ENCODE measurements at regions not wholly inside any gene's neighbourhood (a gene's known extent, or its start where the extent isn't known, plus 50 kb on each side); places are given as distances from the start of the nearest gene placed in this dataset.

DNA sequence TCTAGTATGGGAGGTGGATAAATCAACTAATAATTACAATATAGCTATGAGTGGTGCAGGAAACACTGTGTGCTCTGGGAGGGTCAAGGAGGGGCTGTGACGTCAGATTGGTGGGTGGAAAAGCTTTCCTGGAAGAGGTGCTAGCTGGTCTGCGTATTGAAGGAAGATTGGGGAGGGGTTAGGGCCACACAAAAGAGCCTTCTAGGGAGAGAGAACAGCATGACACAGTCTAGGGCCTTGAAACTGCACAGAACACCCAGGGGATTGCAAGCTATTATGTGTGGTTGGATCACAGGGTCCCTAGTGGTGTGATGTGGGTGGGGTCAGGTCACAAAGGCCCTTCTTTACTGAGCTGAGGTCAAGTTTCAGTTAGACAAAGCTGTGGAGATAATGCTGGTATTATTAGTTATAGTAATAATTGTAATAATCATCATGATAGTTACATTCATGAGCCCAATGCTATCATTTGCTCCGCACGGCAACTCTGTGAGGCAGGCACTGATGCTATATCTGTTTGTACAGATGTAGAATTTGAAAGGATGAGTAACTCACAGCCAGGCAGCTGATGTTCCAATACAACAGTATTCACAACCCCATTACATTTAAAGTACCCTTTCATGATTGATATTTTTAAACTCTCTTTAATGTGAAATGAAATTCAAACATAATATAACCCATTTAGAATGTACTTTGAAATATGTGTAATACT is 197.4 kb upstream of the IL12B start (continued):
- TF ChIP-seq GABPA (IDR thresholded peaks at IDR 0.05 in 1 of 2, conservative IDR thresholded peaks at IDR 0.05 in 1 of 2), result no peak
- no peak for TF ChIP-seq HNF4A (conservative IDR thresholded peaks at IDR 0.05)
- no peak for TF ChIP-seq CTCF (IDR thresholded peaks at IDR 0.05; ENCODE audit: low read depth, low read length, missing input control)
- TF ChIP-seq RAD21 (IDR thresholded peaks at IDR 0.05), result no peak
- TF ChIP-seq RXRA (IDR thresholded peaks at IDR 0.05), result no peak

DNA sequence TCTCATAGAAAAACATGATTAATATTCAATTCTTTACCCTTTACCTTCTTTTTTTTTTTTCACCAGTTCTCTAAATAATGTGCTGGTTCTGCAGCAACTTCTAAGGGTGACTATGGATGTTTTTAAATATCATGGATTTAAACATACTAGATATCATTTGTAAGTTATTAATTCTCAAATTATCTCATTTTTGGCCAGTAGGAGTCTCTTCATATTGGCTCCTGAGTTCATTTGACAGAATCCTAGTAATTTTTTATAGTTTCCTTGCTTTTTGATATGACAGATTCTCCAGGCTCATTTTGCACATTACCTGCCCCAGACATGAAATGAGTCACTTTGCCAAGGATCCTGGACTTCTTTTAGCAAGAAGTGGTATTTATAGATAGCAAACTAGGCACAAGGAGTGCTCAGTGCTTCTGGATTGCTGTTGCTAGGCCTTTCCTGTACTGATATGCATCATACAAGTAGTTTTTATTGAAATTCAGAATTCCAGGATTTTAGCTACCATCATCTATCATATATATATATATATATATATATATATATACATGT is 201.3 kb upstream of the IL12B start:
- peaks cover 0 to 4% (median 0%) of the 10 kb centered on the region in 4 donors for H3K9me3 ChIP-seq (ENCODE audit: control insufficient read depth in 4 of 4, low read length in 3 of 4)
- no peak overlapping the region for H3K27ac ChIP-seq (ENCODE audit: low read depth in 1 of 2, low read length in 2 of 2)
- no peaks in the 10 kb centered on the region for H3K36me3 ChIP-seq (ENCODE audit: control insufficient read depth in 4 of 4, insufficient read depth in 3 of 4, low read depth in 1 of 4, low read length in 3 of 4)
- no peaks in the 10 kb centered on the region for H3K27me3 ChIP-seq (ENCODE audit: control insufficient read depth in 4 of 4, insufficient read depth in 4 of 4, low read length in 3 of 4)
- H3K9ac ChIP-seq (ENCODE audit: low read depth in 1 of 2, low read length in 2 of 2), result no peak overlapping the region
- no peak overlapping the region for H3K4me3 ChIP-seq (ENCODE audit: low read depth in 1 of 3, low read length in 3 of 3)
- DNase-seq (ENCODE audit: low spot score), result no peak
- H3K4me1 ChIP-seq (ENCODE audit: control insufficient read depth in 4 of 4, insufficient read depth in 4 of 4, low read length in 3 of 4), result no peaks in the 10 kb centered on the region
- TF ChIP-seq NR2F2 (IDR thresholded peaks at IDR 0.05) (no peak), JUND (IDR thresholded peaks at IDR 0.05) (no peak), GABPA (IDR thresholded peaks at IDR 0.05 in 1 of 2, conservative IDR thresholded peaks at IDR 0.05 in 1 of 2) (no peak), REST (IDR thresholded peaks at IDR 0.05) (no peak), CTCF (IDR thresholded peaks at IDR 0.05; ENCODE audit: low read depth, low read length, missing input control) (no peak), HNF4A (conservative IDR thresholded peaks at IDR 0.05) (no peak), RAD21 (IDR thresholded peaks at IDR 0.05) (peak; percentile 36)

DNA sequence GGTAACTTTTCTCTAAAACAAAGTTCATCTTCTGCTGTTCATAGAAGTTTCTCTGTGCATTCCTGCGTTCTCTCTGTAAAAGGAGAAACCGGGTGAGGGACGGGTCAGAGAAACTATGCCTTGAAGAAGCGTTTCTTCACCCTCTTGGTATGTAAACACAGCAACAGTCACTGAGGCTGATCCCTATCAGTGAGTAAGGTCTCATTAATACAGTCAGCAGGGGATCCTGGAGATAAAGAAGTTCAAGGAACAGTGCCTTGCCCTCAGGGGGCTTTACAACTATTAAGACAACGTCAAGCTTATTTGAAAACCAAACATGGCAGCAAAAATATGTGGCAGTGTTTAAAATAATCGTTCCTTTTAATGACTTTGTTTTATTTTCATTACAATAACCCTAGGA is 202.9 kb upstream of the IL12B start:
- H3K4me3 ChIP-seq (ENCODE audit: low read depth in 1 of 3, low read length in 3 of 3), result no peak overlapping the region
- 71% methylated on average over 6 of the region's 6 CpGs for WGBS
- H3K9me3 ChIP-seq (ENCODE audit: control insufficient read depth in 4 of 4, low read length in 3 of 4), result peaks cover 0 to 4% (median 0%) of the 10 kb centered on the region in 4 donors
- H3K27ac ChIP-seq (ENCODE audit: low read depth in 1 of 2, low read length in 2 of 2), result no peak overlapping the region
- H3K27me3 ChIP-seq (ENCODE audit: control insufficient read depth in 4 of 4, insufficient read depth in 4 of 4, low read length in 3 of 4), result peaks cover 0 to 2% (median 0%) of the 10 kb centered on the region in 4 donors
- no peaks in the 10 kb centered on the region for H3K4me1 ChIP-seq (ENCODE audit: control insufficient read depth in 4 of 4, insufficient read depth in 4 of 4, low read length in 3 of 4)
- no peak overlapping the region for H3K9ac ChIP-seq (ENCODE audit: low read depth in 1 of 2, low read length in 2 of 2)
- DNase-seq (ENCODE audit: low spot score), result no peak
- no peaks in the 10 kb centered on the region for H3K36me3 ChIP-seq (ENCODE audit: control insufficient read depth in 4 of 4, insufficient read depth in 3 of 4, low read depth in 1 of 4, low read length in 3 of 4)
- TF ChIP-seq CTCF (IDR thresholded peaks at IDR 0.05; ENCODE audit: low read depth, low read length, missing input control), result no peak
- no peak for TF ChIP-seq HNF4G (IDR thresholded peaks at IDR 0.05)
- no peak for TF ChIP-seq EGR1 (IDR thresholded peaks at IDR 0.05; ENCODE audit: low read depth in 2 of 2)
- TF ChIP-seq NR2F2 (IDR thresholded peaks at IDR 0.05), result no peak
- TF ChIP-seq GABPA (IDR thresholded peaks at IDR 0.05 in 1 of 2, conservative IDR thresholded peaks at IDR 0.05 in 1 of 2), result no peak
- TF ChIP-seq, protein P1, sequence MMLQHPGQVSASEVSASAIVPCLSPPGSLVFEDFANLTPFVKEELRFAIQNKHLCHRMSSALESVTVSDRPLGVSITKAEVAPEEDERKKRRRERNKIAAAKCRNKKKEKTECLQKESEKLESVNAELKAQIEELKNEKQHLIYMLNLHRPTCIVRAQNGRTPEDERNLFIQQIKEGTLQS (IDR thresholded peaks at IDR 0.05), result no peak
- no peak for TF ChIP-seq FOXA1 (IDR thresholded peaks at IDR 0.05)
- TF ChIP-seq HNF4A (conservative IDR thresholded peaks at IDR 0.05), result no peak
- TF ChIP-seq RAD21 (IDR thresholded peaks at IDR 0.05), result no peak
- TF ChIP-seq, protein P2, sequence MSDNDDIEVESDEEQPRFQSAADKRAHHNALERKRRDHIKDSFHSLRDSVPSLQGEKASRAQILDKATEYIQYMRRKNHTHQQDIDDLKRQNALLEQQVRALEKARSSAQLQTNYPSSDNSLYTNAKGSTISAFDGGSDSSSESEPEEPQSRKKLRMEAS (IDR thresholded peaks at IDR 0.05), result no peak
